ENCODE measurements at regions not wholly inside any gene's neighbourhood (a gene's known extent, or its start where the extent isn't known, plus 50 kb on each side); places are given as distances from the start of the nearest gene placed in this dataset.

GRCh38 chr2:15825276-15825980 lies 114.9 kb upstream of the MYCN start:
- H3K4me1 ChIP-seq (ENCODE audit: control insufficient read depth in 3 of 3, insufficient read depth in 2 of 3, low read depth in 1 of 3, low read length in 2 of 3), result peaks cover 0 to 8% (median 4%) of the 10 kb centered on the region in 3 donors
- FAIRE-seq (no peak), DNase-seq (no peak)
- no peak overlapping the region for H3K27ac ChIP-seq (ENCODE audit: low read depth in 1 of 3, low read length in 2 of 3)
- 79 to 82% (median 80%) methylated on average over 13 of the region's 13 CpGs for WGBS, 3 donors
- no peaks in the 10 kb centered on the region for H3K9me3 ChIP-seq (ENCODE audit: control insufficient read depth in 2 of 2, insufficient read depth in 1 of 2, low read depth in 1 of 2, low read length in 1 of 2)
- no peaks in the 10 kb centered on the region for H3K27me3 ChIP-seq (ENCODE audit: control insufficient read depth in 3 of 3, insufficient read depth in 3 of 3, low read length in 3 of 3)
- no peak overlapping the region for H3K4me3 ChIP-seq (ENCODE audit: low read depth in 1 of 3, low read length in 3 of 3)
- H3K36me3 ChIP-seq (ENCODE audit: control insufficient read depth in 3 of 3, insufficient read depth in 2 of 3, low read depth in 1 of 3, low read length in 3 of 3), result no peaks in the 10 kb centered on the region

DNA sequence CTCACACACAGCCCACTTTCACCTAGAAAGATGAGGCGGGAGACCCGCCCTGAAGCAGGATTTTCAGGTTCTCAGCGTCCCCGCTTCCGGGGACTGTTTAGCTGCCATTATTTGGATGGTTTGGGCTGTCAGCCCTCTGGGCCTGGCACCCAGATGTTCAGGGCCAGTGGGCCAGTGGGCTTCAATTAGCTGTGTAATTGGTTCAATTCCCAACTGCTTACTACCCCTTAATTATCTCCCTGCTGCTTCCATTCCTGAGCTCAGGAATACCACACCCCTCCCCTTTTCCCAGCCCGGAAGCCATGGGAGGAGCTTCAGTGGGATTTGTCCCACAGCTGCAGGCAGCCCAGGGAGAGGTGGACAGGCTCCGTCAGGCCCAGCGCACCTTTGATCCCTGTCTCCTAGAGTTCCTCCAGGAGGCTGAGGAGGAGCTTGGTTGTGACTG lies 114.1 kb upstream of the MYCN start:
- no peaks in the 10 kb centered on the region for H3K9me3 ChIP-seq (ENCODE audit: control insufficient read depth in 2 of 2, insufficient read depth in 1 of 2, low read depth in 1 of 2, low read length in 1 of 2)
- H3K4me3 ChIP-seq (ENCODE audit: low read depth in 1 of 3, low read length in 3 of 3), result no peak overlapping the region
- H3K4me1 ChIP-seq (ENCODE audit: control insufficient read depth in 3 of 3, insufficient read depth in 2 of 3, low read depth in 1 of 3, low read length in 2 of 3), result peaks cover 0 to 11% (median 4%) of the 10 kb centered on the region in 3 donors
- 46 to 70% (median 46%) methylated on average over 8 of the region's 8 CpGs for WGBS, 3 donors
- FAIRE-seq, result no peak
- no peaks in the 10 kb centered on the region for H3K27me3 ChIP-seq (ENCODE audit: control insufficient read depth in 3 of 3, insufficient read depth in 3 of 3, low read length in 3 of 3)
- H3K36me3 ChIP-seq (ENCODE audit: control insufficient read depth in 3 of 3, insufficient read depth in 2 of 3, low read depth in 1 of 3, low read length in 3 of 3), result no peaks in the 10 kb centered on the region
- H3K27ac ChIP-seq (ENCODE audit: low read depth in 1 of 3, low read length in 2 of 3), result peak overlapping the region in 1 of 3 donors; percentile 32
- DNase-seq, result peak; percentile 72 to 82

DNA sequence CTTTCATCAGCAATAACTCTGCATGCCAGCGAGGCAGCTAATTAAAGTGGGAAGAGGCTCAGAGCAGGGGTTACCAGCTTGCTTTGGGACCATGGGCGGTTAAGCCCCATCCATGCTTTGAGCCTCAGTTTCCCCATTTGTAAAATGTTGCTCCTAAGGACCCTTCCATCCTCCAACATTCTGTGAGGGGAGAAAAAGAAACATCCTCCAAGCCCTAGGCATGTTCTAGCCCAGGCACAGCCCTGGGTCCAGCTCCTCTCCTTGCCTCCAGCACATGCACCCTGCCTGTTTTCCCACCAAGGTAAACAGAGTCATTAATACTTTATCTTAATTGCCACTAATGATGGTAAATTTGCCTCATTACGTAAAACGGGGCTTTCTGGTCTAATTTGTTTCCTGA lies 113.3 kb upstream of the MYCN start:
- DNase-seq, result no peak
- no peak for FAIRE-seq
- H3K36me3 ChIP-seq (ENCODE audit: control insufficient read depth in 3 of 3, insufficient read depth in 2 of 3, low read depth in 1 of 3, low read length in 3 of 3), result no peaks in the 10 kb centered on the region
- H3K9me3 ChIP-seq (ENCODE audit: control insufficient read depth in 2 of 2, insufficient read depth in 1 of 2, low read depth in 1 of 2, low read length in 1 of 2), result no peaks in the 10 kb centered on the region
- peak overlapping the region in 1 of 3 donors; percentile 32 for H3K27ac ChIP-seq (ENCODE audit: low read depth in 1 of 3, low read length in 2 of 3)
- no peaks in the 10 kb centered on the region for H3K27me3 ChIP-seq (ENCODE audit: control insufficient read depth in 3 of 3, insufficient read depth in 3 of 3, low read length in 3 of 3)
- WGBS, 3 donors, result 47 to 78% (median 65%) methylated on average over 4 of the region's 4 CpGs
- H3K4me3 ChIP-seq (ENCODE audit: low read depth in 1 of 3, low read length in 3 of 3), result no peak overlapping the region
- H3K4me1 ChIP-seq (ENCODE audit: control insufficient read depth in 3 of 3, insufficient read depth in 2 of 3, low read depth in 1 of 3, low read length in 2 of 3), result peaks cover 0 to 11% (median 4%) of the 10 kb centered on the region in 3 donors

- no peaks in the 10 kb centered on the region for H3K9me3 ChIP-seq (ENCODE audit: control insufficient read depth in 2 of 2, insufficient read depth in 1 of 2, low read depth in 1 of 2, low read length in 1 of 2)
- no peaks in the 10 kb centered on the region for H3K27me3 ChIP-seq (ENCODE audit: control insufficient read depth in 3 of 3, insufficient read depth in 3 of 3, low read length in 3 of 3)
- WGBS, 3 donors, result 82 to 95% (median 92%) methylated on average over 5 of the region's 5 CpGs
- H3K27ac ChIP-seq (ENCODE audit: low read depth in 1 of 3, low read length in 2 of 3), result no peak overlapping the region
- H3K36me3 ChIP-seq (ENCODE audit: control insufficient read depth in 3 of 3, insufficient read depth in 2 of 3, low read depth in 1 of 3, low read length in 3 of 3), result no peaks in the 10 kb centered on the region
- peaks cover 0 to 11% (median 4%) of the 10 kb centered on the region in 3 donors for H3K4me1 ChIP-seq (ENCODE audit: control insufficient read depth in 3 of 3, insufficient read depth in 2 of 3, low read depth in 1 of 3, low read length in 2 of 3)
- no peak for DNase-seq
- FAIRE-seq, result no peak
- no peak overlapping the region for H3K4me3 ChIP-seq (ENCODE audit: low read depth in 1 of 3, low read length in 3 of 3)
These were observed 111.8 kb upstream of the MYCN start for GRCh38 chr2:15828576-15828975.

- H3K4me1 ChIP-seq (ENCODE audit: control insufficient read depth in 3 of 3, insufficient read depth in 2 of 3, low read depth in 1 of 3, low read length in 2 of 3), result peaks cover 0 to 11% (median 4%) of the 10 kb centered on the region in 3 donors
- no peaks in the 10 kb centered on the region for H3K36me3 ChIP-seq (ENCODE audit: control insufficient read depth in 3 of 3, insufficient read depth in 2 of 3, low read depth in 1 of 3, low read length in 3 of 3)
- H3K4me3 ChIP-seq (ENCODE audit: low read depth in 1 of 3, low read length in 3 of 3), result no peak overlapping the region
- H3K9me3 ChIP-seq (ENCODE audit: control insufficient read depth in 2 of 2, insufficient read depth in 1 of 2, low read depth in 1 of 2, low read length in 1 of 2), result no peaks in the 10 kb centered on the region
- FAIRE-seq (no peak), DNase-seq (no peak)
- 82 to 90% (median 83%) methylated on average over 7 of the region's 7 CpGs for WGBS, 3 donors
- H3K27ac ChIP-seq (ENCODE audit: low read depth in 1 of 3, low read length in 2 of 3), result no peak overlapping the region
- H3K27me3 ChIP-seq (ENCODE audit: control insufficient read depth in 3 of 3, insufficient read depth in 3 of 3, low read length in 3 of 3), result no peaks in the 10 kb centered on the region
These were observed 111.1 kb upstream of the MYCN start for GRCh38 chr2:15829091-15829801.

- H3K36me3 ChIP-seq (ENCODE audit: control insufficient read depth in 3 of 3, insufficient read depth in 2 of 3, low read depth in 1 of 3, low read length in 3 of 3), result no peaks in the 10 kb centered on the region
- no peaks in the 10 kb centered on the region for H3K27me3 ChIP-seq (ENCODE audit: control insufficient read depth in 3 of 3, insufficient read depth in 3 of 3, low read length in 3 of 3)
- 90 to 97% (median 91%) methylated on average over 2 of the region's 2 CpGs for WGBS, 3 donors
- DNase-seq, result no peak
- H3K4me3 ChIP-seq (ENCODE audit: low read depth in 1 of 3, low read length in 3 of 3), result no peak overlapping the region
- no peak overlapping the region for H3K27ac ChIP-seq (ENCODE audit: low read depth in 1 of 3, low read length in 2 of 3)
- H3K4me1 ChIP-seq (ENCODE audit: control insufficient read depth in 3 of 3, insufficient read depth in 2 of 3, low read depth in 1 of 3, low read length in 2 of 3), result peaks cover 0 to 11% (median 4%) of the 10 kb centered on the region in 3 donors
- no peak for FAIRE-seq
- no peaks in the 10 kb centered on the region for H3K9me3 ChIP-seq (ENCODE audit: control insufficient read depth in 2 of 2, insufficient read depth in 1 of 2, low read depth in 1 of 2, low read length in 1 of 2)
These were observed 110.4 kb upstream of the MYCN start for GRCh38 chr2:15829985-15830384.

GRCh38 chr2:15830937-15831549 lies 109.3 kb upstream of the MYCN start:
- H3K27me3 ChIP-seq (ENCODE audit: control insufficient read depth in 3 of 3, insufficient read depth in 3 of 3, low read length in 3 of 3), result no peaks in the 10 kb centered on the region
- peak overlapping the region in 1 of 3 donors; percentile 5 for H3K27ac ChIP-seq (ENCODE audit: low read depth in 1 of 3, low read length in 2 of 3)
- 56 to 69% (median 59%) methylated on average over 1 of the region's 1 CpG for WGBS, 3 donors
- peaks cover 0 to 11% (median 4%) of the 10 kb centered on the region in 3 donors for H3K4me1 ChIP-seq (ENCODE audit: control insufficient read depth in 3 of 3, insufficient read depth in 2 of 3, low read depth in 1 of 3, low read length in 2 of 3)
- no peak overlapping the region for H3K4me3 ChIP-seq (ENCODE audit: low read depth in 1 of 3, low read length in 3 of 3)
- DNase-seq (peak; percentile 51), FAIRE-seq (no peak)
- no peaks in the 10 kb centered on the region for H3K36me3 ChIP-seq (ENCODE audit: control insufficient read depth in 3 of 3, insufficient read depth in 2 of 3, low read depth in 1 of 3, low read length in 3 of 3)
- H3K9me3 ChIP-seq (ENCODE audit: control insufficient read depth in 2 of 2, insufficient read depth in 1 of 2, low read depth in 1 of 2, low read length in 1 of 2), result peaks cover 0 to 4% of the 10 kb centered on the region in 2 donors

- Histone ChIP-seq H3K27ac (ENCODE audit: low read depth in 1 of 3, low read length in 2 of 3) (no peak overlapping the region), H3K9me3 (ENCODE audit: control insufficient read depth in 2 of 2, insufficient read depth in 1 of 2, low read depth in 1 of 2, low read length in 1 of 2) (peaks cover 0 to 12% of the 10 kb centered on the region in 2 donors), H3K4me1 (ENCODE audit: control insufficient read depth in 3 of 3, insufficient read depth in 2 of 3, low read depth in 1 of 3, low read length in 2 of 3) (peaks cover 0 to 3% (median 0%) of the 10 kb centered on the region in 3 donors), H3K4me3 (ENCODE audit: low read depth in 1 of 3, low read length in 3 of 3) (no peak overlapping the region), H3K36me3 (ENCODE audit: control insufficient read depth in 3 of 3, insufficient read depth in 2 of 3, low read depth in 1 of 3, low read length in 3 of 3) (no peaks in the 10 kb centered on the region), H3K27me3 (ENCODE audit: control insufficient read depth in 3 of 3, insufficient read depth in 3 of 3, low read length in 3 of 3) (no peaks in the 10 kb centered on the region)
- FAIRE-seq, result no peak
- WGBS, 3 donors, result 90 to 95% (median 90%) methylated on average over 8 of the region's 8 CpGs
- no peak for DNase-seq
These were observed 108.2 kb upstream of the MYCN start for GRCh38 chr2:15832030-15832709.

All from small intestine (tissue), 7 donors.